Esophagus muscularis mucosa (tissue), 3 donors: ENCODE measurements at regions not wholly inside any gene's neighbourhood (a gene's known extent, or its start where the extent isn't known, plus 50 kb on each side); places are given as distances from the start of the nearest gene placed in this dataset.

ENCODE experiments used
- EP300 ChIP-seq: sonication (generic); formaldehyde crosslinking; IDR thresholded peaks from one replicate; pipeline ENCODE4 v1.6.1; 2017; ENCODE audit warnings: antibody characterized with exemption
- TF ChIP-seq, protein P1 (sequence below), 3 experiments: fragments of 200-600 bp in 2 of 3; fragments of 450-650 bp in 1 of 3; sonication (generic) in 2 of 3; IDR thresholded peaks; one replicate each; pipeline ENCODE4 v1.5.1; 2017 to 2019; ENCODE audit warnings: antibody characterized with exemption in 3 of 3, mild to moderate bottlenecking in 2 of 3, moderate library complexity in 1 of 3

DNA sequence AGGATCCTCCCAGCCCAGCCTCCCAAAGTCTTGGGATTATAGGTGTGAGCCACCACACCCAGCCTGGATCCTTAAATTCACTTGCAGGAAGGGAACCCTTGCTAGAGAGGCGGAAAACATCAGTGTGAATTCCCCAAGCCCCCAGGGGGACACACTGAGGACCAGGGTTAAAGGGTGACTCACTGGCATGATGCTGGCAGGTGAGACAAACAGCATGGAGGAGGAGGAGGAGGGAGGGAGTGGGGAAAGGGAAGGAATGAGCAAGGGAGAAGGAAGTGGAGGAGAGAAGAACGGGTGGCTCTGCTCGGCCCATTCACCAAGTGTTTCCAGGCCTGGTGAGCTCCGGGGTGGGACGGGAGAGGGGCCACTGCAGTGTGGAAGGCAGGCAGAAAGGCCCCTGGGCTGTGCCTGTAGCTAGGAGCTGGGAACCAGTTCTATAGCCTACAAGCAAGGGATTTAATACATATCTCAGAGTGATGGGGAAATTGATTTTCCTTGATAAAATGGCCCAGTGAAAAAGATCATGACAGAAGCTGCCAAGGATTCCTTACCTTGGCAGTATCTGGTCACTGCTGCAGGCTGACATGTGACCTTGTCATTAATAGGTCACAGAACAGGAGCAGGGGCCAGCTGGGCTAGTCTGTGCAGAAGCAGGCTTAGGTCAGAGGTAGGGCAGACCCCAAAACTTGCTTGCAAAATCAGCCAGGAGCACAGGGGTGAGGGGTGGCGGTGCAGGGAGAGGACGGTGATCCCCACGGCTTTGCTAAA lies 370.2 kb downstream of the SHANK2 start:
- TF ChIP-seq EP300 = no peak
- TF ChIP-seq, protein P1, sequence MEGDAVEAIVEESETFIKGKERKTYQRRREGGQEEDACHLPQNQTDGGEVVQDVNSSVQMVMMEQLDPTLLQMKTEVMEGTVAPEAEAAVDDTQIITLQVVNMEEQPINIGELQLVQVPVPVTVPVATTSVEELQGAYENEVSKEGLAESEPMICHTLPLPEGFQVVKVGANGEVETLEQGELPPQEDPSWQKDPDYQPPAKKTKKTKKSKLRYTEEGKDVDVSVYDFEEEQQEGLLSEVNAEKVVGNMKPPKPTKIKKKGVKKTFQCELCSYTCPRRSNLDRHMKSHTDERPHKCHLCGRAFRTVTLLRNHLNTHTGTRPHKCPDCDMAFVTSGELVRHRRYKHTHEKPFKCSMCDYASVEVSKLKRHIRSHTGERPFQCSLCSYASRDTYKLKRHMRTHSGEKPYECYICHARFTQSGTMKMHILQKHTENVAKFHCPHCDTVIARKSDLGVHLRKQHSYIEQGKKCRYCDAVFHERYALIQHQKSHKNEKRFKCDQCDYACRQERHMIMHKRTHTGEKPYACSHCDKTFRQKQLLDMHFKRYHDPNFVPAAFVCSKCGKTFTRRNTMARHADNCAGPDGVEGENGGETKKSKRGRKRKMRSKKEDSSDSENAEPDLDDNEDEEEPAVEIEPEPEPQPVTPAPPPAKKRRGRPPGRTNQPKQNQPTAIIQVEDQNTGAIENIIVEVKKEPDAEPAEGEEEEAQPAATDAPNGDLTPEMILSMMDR (IDR thresholded peaks at IDR 0.05) = no peak
